Umbilical cord (tissue), 1 donor: ENCODE measurements at regions not wholly inside any gene's neighbourhood (a gene's known extent, or its start where the extent isn't known, plus 50 kb on each side); places are given as distances from the start of the nearest gene placed in this dataset.

Source experiments
- DNase-seq: peaks from one replicate; pipeline ENCODE4 v3.0.0-alpha.2; 2015; ENCODE audit warnings: low spot score

GRCh38 chr1:204736836-204737235, 51.3 kb upstream of the LRRN2 start:
- no peak for DNase-seq

- no peak for DNase-seq
These were observed 53.0 kb upstream of the LRRN2 start for GRCh38 chr1:204738506-204738905.

- no peak for DNase-seq
These were observed 54.8 kb upstream of the LRRN2 start for GRCh38 chr1:204740354-204740753.

- DNase-seq: no peak
These were observed 55.9 kb upstream of the LRRN2 start for GRCh38 chr1:204741440-204741839.

- no peak for DNase-seq
These were observed 57.2 kb upstream of the LRRN2 start for GRCh38 chr1:204742676-204743251.

- no peak for DNase-seq
These were observed 58.7 kb upstream of the LRRN2 start for GRCh38 chr1:204744107-204744779.

GRCh38 chr1:204746838-204747442, 61.4 kb upstream of the LRRN2 start:
- DNase-seq: peak; percentile 10

- DNase-seq: no peak
These were observed 65.9 kb upstream of the LRRN2 start for GRCh38 chr1:204751480-204751879.

GRCh38 chr1:204751883-204752687, 66.5 kb upstream of the LRRN2 start:
- DNase-seq: no peak

GRCh38 chr1:204752688-204753040, 67.1 kb upstream of the LRRN2 start:
- DNase-seq: no peak

- DNase-seq: no peak
These were observed 69.3 kb upstream of the LRRN2 start for GRCh38 chr1:204754821-204755220.

- DNase-seq: no peak
These were observed 70.8 kb upstream of the LRRN2 start for GRCh38 chr1:204756349-204756748.

GRCh38 chr1:204756811-204757210, 71.3 kb upstream of the LRRN2 start:
- no peak for DNase-seq

GRCh38 chr1:204758601-204759000, 73.1 kb upstream of the LRRN2 start:
- DNase-seq: no peak

GRCh38 chr1:204760350-204760749, 74.8 kb upstream of the LRRN2 start:
- DNase-seq: no peak

GRCh38 chr1:204760757-204761156, 75.2 kb upstream of the LRRN2 start:
- no peak for DNase-seq

GRCh38 chr1:204763773-204764427, 78.4 kb upstream of the LRRN2 start:
- peak; percentile 72 for DNase-seq

GRCh38 chr1:204769997-204770396, 84.5 kb upstream of the LRRN2 start:
- no peak for DNase-seq

GRCh38 chr1:204771358-204771757, 85.8 kb upstream of the LRRN2 start:
- DNase-seq: no peak

GRCh38 chr1:204773246-204773645, 87.7 kb upstream of the LRRN2 start:
- DNase-seq: no peak

- no peak for DNase-seq
These were observed 90.0 kb upstream of the LRRN2 start for GRCh38 chr1:204775546-204775945.

GRCh38 chr1:204777591-204777990, 92.1 kb upstream of the LRRN2 start:
- no peak for DNase-seq
